ENCODE measurements at regions not wholly inside any gene's neighbourhood (a gene's known extent, or its start where the extent isn't known, plus 50 kb on each side); places are given as distances from the start of the nearest gene placed in this dataset.

DNA sequence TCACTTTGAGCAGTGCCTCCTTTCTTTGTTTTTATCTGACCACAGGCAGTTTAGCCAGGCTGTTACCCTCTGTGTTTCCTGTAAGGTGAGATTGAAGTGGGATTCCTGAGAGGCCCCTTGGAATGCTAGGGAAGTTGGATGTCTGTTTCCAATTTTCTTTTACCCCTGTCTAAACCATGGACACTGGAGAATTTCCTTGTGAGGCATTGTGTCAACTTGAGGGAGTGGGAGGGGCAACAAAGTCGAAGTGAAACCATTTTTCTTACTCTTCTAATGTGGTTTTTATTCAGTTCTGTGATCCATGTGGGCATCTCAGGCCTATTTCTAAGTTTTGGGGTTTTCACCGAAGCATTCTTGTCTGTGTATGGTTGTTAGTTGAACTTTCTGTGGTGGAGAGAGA, 296.1 kb upstream of the UGT8 start:
- TF ChIP-seq, protein P1, sequence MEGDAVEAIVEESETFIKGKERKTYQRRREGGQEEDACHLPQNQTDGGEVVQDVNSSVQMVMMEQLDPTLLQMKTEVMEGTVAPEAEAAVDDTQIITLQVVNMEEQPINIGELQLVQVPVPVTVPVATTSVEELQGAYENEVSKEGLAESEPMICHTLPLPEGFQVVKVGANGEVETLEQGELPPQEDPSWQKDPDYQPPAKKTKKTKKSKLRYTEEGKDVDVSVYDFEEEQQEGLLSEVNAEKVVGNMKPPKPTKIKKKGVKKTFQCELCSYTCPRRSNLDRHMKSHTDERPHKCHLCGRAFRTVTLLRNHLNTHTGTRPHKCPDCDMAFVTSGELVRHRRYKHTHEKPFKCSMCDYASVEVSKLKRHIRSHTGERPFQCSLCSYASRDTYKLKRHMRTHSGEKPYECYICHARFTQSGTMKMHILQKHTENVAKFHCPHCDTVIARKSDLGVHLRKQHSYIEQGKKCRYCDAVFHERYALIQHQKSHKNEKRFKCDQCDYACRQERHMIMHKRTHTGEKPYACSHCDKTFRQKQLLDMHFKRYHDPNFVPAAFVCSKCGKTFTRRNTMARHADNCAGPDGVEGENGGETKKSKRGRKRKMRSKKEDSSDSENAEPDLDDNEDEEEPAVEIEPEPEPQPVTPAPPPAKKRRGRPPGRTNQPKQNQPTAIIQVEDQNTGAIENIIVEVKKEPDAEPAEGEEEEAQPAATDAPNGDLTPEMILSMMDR (IDR thresholded peaks at IDR 0.05): no peak
- TF ChIP-seq POLR2A (IDR thresholded peaks at IDR 0.05) (no peak), POLR2AphosphoS5 (IDR thresholded peaks at IDR 0.05) (no peak), EP300 (IDR thresholded peaks at IDR 0.05) (no peak)

Measured in upper lobe of left lung (tissue), 4 donors.